A549 (cell line): ENCODE measurements at regions not wholly inside any gene's neighbourhood (a gene's known extent, or its start where the extent isn't known, plus 50 kb on each side); places are given as distances from the start of the nearest gene placed in this dataset.

Experiments used
- ATAC-seq, 2 experiments: fragments of 200-7000 bp in 1 of 2; fragments of >200 bp in 1 of 2; cut with Nextera tagmentation in 1 of 2; cut with Tn5 transposase in 1 of 2; 3 replicates each; pipeline versions ENCODE4 v1.8.0 to v1.9.1; 2018 to 2020; ENCODE audit warnings: mild to moderate bottlenecking in 1 of 2, moderate library complexity in 1 of 2
- CTCF ChIA-PET: fragments of 300-600 bp; sonication (Branson Sonifier 250); formaldehyde crosslinking; extraction: SDS; loops from one replicate; lab custom pipeline; 2021; ENCODE audit warnings: antibody characterized with exemption, inconsistent platforms; lab: Yijun Ruan, JAX
- POLR2A ChIA-PET: fragments of 350-600 bp; formaldehyde crosslinking; extraction: SDS; loops from one replicate; lab custom pipeline; 2021; ENCODE audit warnings: antibody characterized with exemption, inconsistent platforms; lab: Yijun Ruan, JAX
- DNase-seq, 2 experiments: peaks; one replicate each; pipeline versions ENCODE4 v3.0.0 to v3.0.0-alpha.2; 2011 to 2016; ENCODE audit warnings: low read depth in 1 of 2, low spot score in 1 of 2
- FAIRE-seq: peaks from 2 replicates; lab custom pipeline; 2011; peaks lifted over from hg19 to GRCh38; lab: Jason Lieb, UNC
- H3K27ac ChIP-seq, 2 experiments: fragments of >200 bp; sonication (Bioruptor Twin); formaldehyde crosslinking; 3 replicates each; pipeline ENCODE4 v1.5.1; 2016 to 2017
- H3K4me1 ChIP-seq: fragments of >200 bp; sonication (Bioruptor Twin); formaldehyde crosslinking; 3 replicates; pipeline ENCODE4 v1.6.1; 2016
- H3K4me2 ChIP-seq: fragments of >200 bp; sonication (Bioruptor Twin); formaldehyde crosslinking; 3 replicates; pipeline ENCODE4 v1.6.1; 2016
- H3K4me3 ChIP-seq: fragments of >200 bp; sonication (Bioruptor Twin); formaldehyde crosslinking; 3 replicates; pipeline ENCODE4 v1.5.1; 2016
- H3K9me3 ChIP-seq: fragments of >200 bp; sonication (Bioruptor Twin); formaldehyde crosslinking; 3 replicates; pipeline ENCODE4 v1.6.1; 2016
- BHLHE40 ChIP-seq: IDR thresholded peaks from 2 replicates; pipeline ENCODE4 v1.6.1; 2012; ENCODE audit warnings: low read depth, low read length, inconsistent platforms
- CBX8 ChIP-seq: fragments of 200-600 bp; sonication (generic); IDR thresholded peaks from 2 replicates; pipeline ENCODE4 v1.6.1; 2016
- CEBPB ChIP-seq, 2 experiments: fragments of >200 bp in 1 of 2; sonication (Bioruptor Twin) in 1 of 2; formaldehyde crosslinking in 1 of 2; IDR thresholded peaks; 2 replicates each; pipeline ENCODE4 v1.6.1; 2012 to 2016
- CHD2 ChIP-seq: fragments of 150-350 bp; IDR thresholded peaks from 2 replicates; pipeline ENCODE4 v1.6.1; 2014; ENCODE audit warnings: low read length; ENCODE audit not compliant: partially characterized antibody
- EHMT2 ChIP-seq: fragments of 200-600 bp; sonication (generic); IDR thresholded peaks from 2 replicates; pipeline ENCODE4 v1.6.1; 2016; ENCODE audit warnings: antibody characterized with exemption, low read depth, mild to moderate bottlenecking, moderate library complexity
- EP300 ChIP-seq, 2 experiments: fragments of >200 bp; sonication (Bioruptor Twin); formaldehyde crosslinking; IDR thresholded peaks; 2 replicates in 1 of 2; 3 replicates in 1 of 2; pipeline ENCODE4 v1.6.1; 2016 to 2017
- ESRRA ChIP-seq: fragments of 150-350 bp; IDR thresholded peaks from 2 replicates; pipeline ENCODE4 v1.6.1; 2014; ENCODE audit warnings: mild to moderate bottlenecking, low read length, borderline replicate concordance
- FOSB ChIP-seq: fragments of 250-450 bp; sonication (Bioruptor Pico); IDR thresholded peaks from 2 replicates; pipeline ENCODE4 v1.5.0; 2020; ENCODE audit warnings: mild to moderate bottlenecking, moderate library complexity
- FOSL2 ChIP-seq, 2 experiments: fragments of 450-650 bp in 1 of 2; fragments of >200 bp in 1 of 2; sonication (Bioruptor Twin) in 1 of 2; formaldehyde crosslinking; IDR thresholded peaks; 2 replicates each; pipeline versions ENCODE4 v1.5.0 to v1.6.1; 2016 to 2020; ENCODE audit warnings: mild to moderate bottlenecking in 1 of 2, moderate library complexity in 1 of 2
- GATA3 ChIP-seq: IDR thresholded peaks from 2 replicates; pipeline ENCODE4 v1.6.1; 2012; ENCODE audit warnings: borderline replicate concordance
- HDAC2 ChIP-seq: fragments of 200-600 bp; sonication (generic); IDR thresholded peaks from 2 replicates; pipeline ENCODE4 v1.6.1; 2016
- HEYL ChIP-seq: fragments of 250-450 bp; sonication (Bioruptor Pico); IDR thresholded peaks from 2 replicates; pipeline ENCODE4 v1.8.0; 2021; ENCODE audit warnings: mild to moderate bottlenecking, moderate library complexity
- HOXB13 ChIP-seq: fragments of 250-450 bp; sonication (Bioruptor Pico); IDR thresholded peaks from 2 replicates; pipeline ENCODE4 v1.5.0; 2020; ENCODE audit warnings: low read depth, mild to moderate bottlenecking, moderate library complexity
- KDM5A ChIP-seq: fragments of 200-600 bp; sonication (generic); IDR thresholded peaks from 2 replicates; pipeline ENCODE4 v1.6.1; 2016; ENCODE audit warnings: antibody characterized with exemption, mild to moderate bottlenecking
- MAFK ChIP-seq: fragments of 450-650 bp; IDR thresholded peaks from 2 replicates; pipeline ENCODE4 v1.6.1; 2014; ENCODE audit not compliant: partially characterized antibody
- NR3C1 ChIP-seq: fragments of >200 bp; sonication (Bioruptor Twin); formaldehyde crosslinking; IDR thresholded peaks from 3 replicates; pipeline ENCODE4 v1.6.1; 2017
- PHF8 ChIP-seq: fragments of 200-600 bp; sonication (generic); IDR thresholded peaks from 2 replicates; pipeline ENCODE4 v1.6.1; 2016; ENCODE audit warnings: low read depth, mild to moderate bottlenecking, antibody characterized with exemption, moderate library complexity, borderline replicate concordance
- POLR2A ChIP-seq: IDR thresholded peaks from 2 replicates; pipeline ENCODE4 v1.6.1; 2012; ENCODE audit warnings: mild to moderate bottlenecking, low read length
- RAD21 ChIP-seq, 2 experiments: fragments of >200 bp in 1 of 2; sonication (Bioruptor Twin) in 1 of 2; formaldehyde crosslinking in 1 of 2; IDR thresholded peaks in 1 of 2; conservative IDR thresholded peaks in 1 of 2; 2 replicates in 1 of 2; 3 replicates in 1 of 2; pipeline ENCODE4 v1.6.1; 2012 to 2018; ENCODE audit warnings: inconsistent platforms in 1 of 2
- RARB ChIP-seq: fragments of 250-450 bp; sonication (Bioruptor Pico); IDR thresholded peaks from 2 replicates; pipeline ENCODE4 v1.8.0; 2021; ENCODE audit warnings: mild to moderate bottlenecking, moderate library complexity
- RCOR1 ChIP-seq: fragments of 150-350 bp; IDR thresholded peaks from 2 replicates; pipeline ENCODE4 v1.6.1; 2014; ENCODE audit warnings: antibody characterized with exemption, low read length, low read depth
- RFX5 ChIP-seq: fragments of 450-650 bp; IDR thresholded peaks from 2 replicates; pipeline ENCODE4 v1.7.1; 2014; ENCODE audit warnings: antibody characterized with exemption, mild to moderate bottlenecking, moderate library complexity
- RNF2 ChIP-seq: fragments of 200-600 bp; sonication (generic); IDR thresholded peaks from 2 replicates; pipeline ENCODE4 v1.6.1; 2016; ENCODE audit warnings: low read depth, mild to moderate bottlenecking, antibody characterized with exemption, moderate library complexity, borderline replicate concordance
- SMC3 ChIP-seq: fragments of >200 bp; sonication (Bioruptor Twin); formaldehyde crosslinking; IDR thresholded peaks from 3 replicates; pipeline ENCODE4 v1.6.1; 2018; ENCODE audit warnings: inconsistent platforms
- SREBF2 ChIP-seq: fragments of 450-650 bp; IDR thresholded peaks from 2 replicates; pipeline ENCODE4 v1.6.1; 2014; ENCODE audit warnings: mild to moderate bottlenecking, moderate library complexity
- TP53 ChIP-seq: fragments of 250-450 bp; sonication (Bioruptor Pico); IDR thresholded peaks from 2 replicates; pipeline ENCODE4 v1.5.0; 2021; ENCODE audit warnings: mild to moderate bottlenecking, moderate library complexity
- ZC3H11A ChIP-seq: fragments of 450-650 bp; IDR thresholded peaks from 2 replicates; pipeline ENCODE4 v1.6.1; 2014; ENCODE audit warnings: antibody characterized with exemption, mild to moderate bottlenecking
- ZFP36 ChIP-seq: fragments of 450-650 bp; IDR thresholded peaks from 2 replicates; pipeline ENCODE4 v1.6.1; 2014; ENCODE audit warnings: borderline replicate concordance; ENCODE audit not compliant: partially characterized antibody
- ZNF302 ChIP-seq: fragments of 250-450 bp; sonication (Bioruptor Pico); IDR thresholded peaks from 2 replicates; pipeline ENCODE4 v1.9.0; 2021; ENCODE audit warnings: inconsistent platforms, mild to moderate bottlenecking, moderate library complexity
- ZSCAN20 ChIP-seq: fragments of 250-450 bp; sonication (Bioruptor Pico); IDR thresholded peaks from 2 replicates; pipeline ENCODE4 v1.8.0; 2022; ENCODE audit warnings: mild to moderate bottlenecking, moderate library complexity
- WGBS: methylation state at CpG from one replicate; pipeline ENCODE4 v1.1.6; 2017; ENCODE audit errors: missing lambda C conversion rate; 5-methylcytosine and 5-hydroxymethylcytosine counted together
- TF ChIP-seq, protein P1 (sequence below): fragments of 250-450 bp; sonication (Bioruptor Pico); IDR thresholded peaks from 2 replicates; pipeline ENCODE4 v1.5.0; 2020; ENCODE audit warnings: low read depth, mild to moderate bottlenecking, moderate library complexity
- TF ChIP-seq, protein P2 (sequence below): fragments of 150-350 bp; IDR thresholded peaks from 2 replicates; pipeline ENCODE4 v1.6.1; 2014; ENCODE audit warnings: low read depth, mild to moderate bottlenecking, low read length
- TF ChIP-seq, protein P3 (sequence below): fragments of >200 bp; sonication (Bioruptor Twin); formaldehyde crosslinking; IDR thresholded peaks from 3 replicates; pipeline ENCODE4 v1.6.1; 2016
- TF ChIP-seq, protein P4 (sequence below): fragments of 250-450 bp; sonication (Bioruptor Pico); IDR thresholded peaks from 2 replicates; pipeline ENCODE4 v1.5.0; 2021; ENCODE audit warnings: mild to moderate bottlenecking, moderate library complexity, borderline replicate concordance

DNA sequence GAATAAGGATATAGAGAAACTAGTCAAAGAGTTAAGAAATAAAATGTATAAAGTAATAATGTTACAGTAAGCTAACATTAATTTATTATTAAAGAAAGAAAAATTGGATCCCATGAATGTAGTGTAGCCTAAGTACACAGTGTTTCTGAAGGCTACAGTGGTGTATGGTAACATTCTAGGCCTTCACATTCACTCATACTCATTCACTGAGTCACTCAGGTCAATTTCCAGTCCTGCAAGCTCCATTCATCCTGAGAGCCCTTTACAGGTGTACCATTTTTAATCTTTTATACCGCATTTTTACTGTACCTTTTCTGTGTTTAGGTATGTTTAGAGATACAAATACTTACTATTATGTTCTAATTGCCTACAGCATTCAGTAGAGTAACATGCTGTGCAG lies 120.6 kb upstream of the AGA start:
- no peak overlapping the region for H3K4me3 ChIP-seq
- 14% methylated on average over 1 of the region's 1 CpG for WGBS
- CTCF ChIA-PET, result interaction anchor here (0.6 to 1.2 kb wide), 2 partner anchors 8 to 786 kb away, joined by 3 read pairs; no protein-coding TSS in a partner anchor
- TF ChIP-seq RCOR1, result no peak
- DNase-seq (no peak), FAIRE-seq (no peak), ATAC-seq (no peak)
- no peak overlapping the region for H3K4me2 ChIP-seq
- no peaks in the 10 kb centered on the region for H3K4me1 ChIP-seq
- H3K9me3 ChIP-seq, result no peaks in the 10 kb centered on the region
- POLR2A ChIA-PET, result no interaction called here
- H3K27ac ChIP-seq, result no peak overlapping the region

DNA sequence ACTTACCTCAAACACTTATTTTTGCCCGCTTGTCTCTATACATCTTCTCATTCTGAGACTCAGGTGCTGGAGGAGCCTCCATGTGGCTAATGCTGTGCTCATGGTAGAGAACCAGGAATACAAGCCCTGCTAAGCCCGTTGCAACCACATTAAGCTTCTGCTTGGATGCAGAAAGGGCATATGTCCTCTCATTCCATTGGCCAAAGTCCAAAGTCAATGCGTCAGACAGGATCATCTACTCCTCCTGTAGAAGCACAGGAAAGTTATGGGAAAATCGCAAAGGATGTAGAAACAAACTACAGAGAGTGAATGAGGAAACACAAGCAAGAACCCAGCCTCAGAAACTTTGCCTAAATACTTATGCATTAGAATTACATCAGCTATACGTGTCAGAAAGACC lies 124.5 kb upstream of the AGA start:
- H3K4me3 ChIP-seq, result no peak overlapping the region
- H3K4me2 ChIP-seq, result no peak overlapping the region
- POLR2A ChIA-PET, result no interaction called here
- CTCF ChIA-PET, result no interaction called here
- FAIRE-seq (no peak), DNase-seq (no peak), ATAC-seq (no peak)
- TF ChIP-seq ZNF302 (CRISPR knock-in tag) (no peak), CHD2 (no peak), PHF8 (no peak), KDM5A (no peak), BHLHE40 (no peak), RAD21 (conservative IDR thresholded peaks at IDR 0.05 in 1 of 2, IDR thresholded peaks at IDR 0.05 in 1 of 2) (no peak), HEYL (no peak)
- H3K27ac ChIP-seq, result no peak overlapping the region
- WGBS, result 44% methylated on average over 5 of the region's 5 CpGs
- no peaks in the 10 kb centered on the region for H3K4me1 ChIP-seq
- no peaks in the 10 kb centered on the region for H3K9me3 ChIP-seq

DNA sequence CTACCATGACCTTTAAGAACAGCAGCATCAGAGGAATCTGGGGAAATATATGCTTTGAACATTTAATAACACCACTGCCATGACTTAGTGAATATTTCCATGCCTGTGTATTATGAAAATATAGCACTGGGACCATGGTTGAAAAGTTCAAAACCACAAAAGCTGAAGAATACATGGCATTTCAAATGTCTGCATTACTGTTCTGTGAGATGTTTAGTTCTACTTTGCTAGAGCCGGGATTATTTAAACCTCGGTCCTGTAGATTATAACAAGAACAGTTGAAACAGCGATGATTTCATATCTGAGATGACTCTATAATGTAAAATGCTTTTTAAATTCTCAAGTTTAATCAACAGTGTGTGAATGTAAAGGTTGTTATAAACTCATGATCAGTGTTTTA lies 126.7 kb upstream of the AGA start:
- CTCF ChIA-PET, result interaction anchor here (0.9 kb wide), 1 partner anchor 10 kb away, joined by 3 read pairs; no protein-coding TSS in a partner anchor
- POLR2A ChIA-PET, result no interaction called here

DNA sequence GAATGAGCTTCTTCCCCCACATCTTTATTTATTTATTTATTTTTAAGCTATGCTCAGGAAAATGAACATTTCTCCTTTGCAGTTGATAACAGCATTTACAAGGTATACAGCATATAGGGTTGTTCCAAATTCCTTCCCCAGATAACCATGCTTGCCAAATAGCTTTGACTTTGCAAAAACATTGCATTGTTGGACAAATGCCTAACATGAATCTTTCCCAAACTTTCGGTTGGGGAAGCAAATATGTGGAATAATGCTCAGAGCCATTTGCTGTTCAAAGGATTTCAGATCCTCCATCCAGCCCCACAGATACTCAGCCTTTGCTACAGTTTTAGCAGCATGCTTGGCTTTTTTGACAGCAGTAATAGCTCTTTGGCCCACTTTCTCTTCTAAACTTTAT lies 127.2 kb upstream of the AGA start:
- Histone ChIP-seq H3K4me1 (peaks cover 11% of the 10 kb centered on the region), H3K4me3 (no peak overlapping the region), H3K27ac (no peak overlapping the region), H3K9me3 (no peaks in the 10 kb centered on the region), H3K4me2 (no peak overlapping the region)
- 86% methylated on average over 1 of the region's 1 CpG for WGBS
- ATAC-seq (no peak), FAIRE-seq (no peak), DNase-seq (no peak)
- no peak for TF ChIP-seq HOXB13 (CRISPR knock-in tag)
- TF ChIP-seq RCOR1, result no peak
- no peak for TF ChIP-seq RAD21 (conservative IDR thresholded peaks at IDR 0.05 in 1 of 2, IDR thresholded peaks at IDR 0.05 in 1 of 2)
- TF ChIP-seq, protein P1, sequence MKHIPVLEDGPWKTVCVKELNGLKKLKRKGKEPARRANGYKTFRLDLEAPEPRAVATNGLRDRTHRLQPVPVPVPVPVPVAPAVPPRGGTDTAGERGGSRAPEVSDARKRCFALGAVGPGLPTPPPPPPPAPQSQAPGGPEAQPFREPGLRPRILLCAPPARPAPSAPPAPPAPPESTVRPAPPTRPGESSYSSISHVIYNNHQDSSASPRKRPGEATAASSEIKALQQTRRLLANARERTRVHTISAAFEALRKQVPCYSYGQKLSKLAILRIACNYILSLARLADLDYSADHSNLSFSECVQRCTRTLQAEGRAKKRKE (CRISPR knock-in tag), result no peak
- TF ChIP-seq, protein P2, sequence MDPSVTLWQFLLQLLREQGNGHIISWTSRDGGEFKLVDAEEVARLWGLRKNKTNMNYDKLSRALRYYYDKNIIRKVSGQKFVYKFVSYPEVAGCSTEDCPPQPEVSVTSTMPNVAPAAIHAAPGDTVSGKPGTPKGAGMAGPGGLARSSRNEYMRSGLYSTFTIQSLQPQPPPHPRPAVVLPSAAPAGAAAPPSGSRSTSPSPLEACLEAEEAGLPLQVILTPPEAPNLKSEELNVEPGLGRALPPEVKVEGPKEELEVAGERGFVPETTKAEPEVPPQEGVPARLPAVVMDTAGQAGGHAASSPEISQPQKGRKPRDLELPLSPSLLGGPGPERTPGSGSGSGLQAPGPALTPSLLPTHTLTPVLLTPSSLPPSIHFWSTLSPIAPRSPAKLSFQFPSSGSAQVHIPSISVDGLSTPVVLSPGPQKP, result no peak
- TF ChIP-seq KDM5A, result no peak
- TF ChIP-seq SREBF2, result no peak
- TF ChIP-seq, protein P3, sequence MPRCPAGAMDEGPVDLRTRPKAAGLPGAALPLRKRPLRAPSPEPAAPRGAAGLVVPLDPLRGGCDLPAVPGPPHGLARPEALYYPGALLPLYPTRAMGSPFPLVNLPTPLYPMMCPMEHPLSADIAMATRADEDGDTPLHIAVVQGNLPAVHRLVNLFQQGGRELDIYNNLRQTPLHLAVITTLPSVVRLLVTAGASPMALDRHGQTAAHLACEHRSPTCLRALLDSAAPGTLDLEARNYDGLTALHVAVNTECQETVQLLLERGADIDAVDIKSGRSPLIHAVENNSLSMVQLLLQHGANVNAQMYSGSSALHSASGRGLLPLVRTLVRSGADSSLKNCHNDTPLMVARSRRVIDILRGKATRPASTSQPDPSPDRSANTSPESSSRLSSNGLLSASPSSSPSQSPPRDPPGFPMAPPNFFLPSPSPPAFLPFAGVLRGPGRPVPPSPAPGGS, result no peak
- TF ChIP-seq, protein P4, sequence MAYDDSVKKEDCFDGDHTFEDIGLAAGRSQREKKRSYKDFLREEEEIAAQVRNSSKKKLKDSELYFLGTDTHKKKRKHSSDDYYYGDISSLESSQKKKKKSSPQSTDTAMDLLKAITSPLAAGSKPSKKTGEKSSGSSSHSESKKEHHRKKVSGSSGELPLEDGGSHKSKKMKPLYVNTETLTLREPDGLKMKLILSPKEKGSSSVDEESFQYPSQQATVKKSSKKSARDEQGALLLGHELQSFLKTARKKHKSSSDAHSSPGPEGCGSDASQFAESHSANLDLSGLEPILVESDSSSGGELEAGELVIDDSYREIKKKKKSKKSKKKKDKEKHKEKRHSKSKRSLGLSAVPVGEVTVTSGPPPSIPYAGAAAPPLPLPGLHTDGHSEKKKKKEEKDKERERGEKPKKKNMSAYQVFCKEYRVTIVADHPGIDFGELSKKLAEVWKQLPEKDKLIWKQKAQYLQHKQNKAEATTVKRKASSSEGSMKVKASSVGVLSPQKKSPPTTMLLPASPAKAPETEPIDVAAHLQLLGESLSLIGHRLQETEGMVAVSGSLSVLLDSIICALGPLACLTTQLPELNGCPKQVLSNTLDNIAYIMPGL (CRISPR knock-in tag), result no peak
- TF ChIP-seq BHLHE40, result no peak
- no peak for TF ChIP-seq FOSL2 (IDR thresholded peaks at IDR 0.05)
- TF ChIP-seq FOSL2 (CRISPR knock-in tag; IDR thresholded peaks at IDR 0.05), result no peak
- no peak for TF ChIP-seq CBX8
- TF ChIP-seq MAFK, result no peak
- TF ChIP-seq POLR2A, result no peak
- no peak for TF ChIP-seq SMC3
- no peak for TF ChIP-seq ZC3H11A
- no peak for TF ChIP-seq EHMT2
- POLR2A ChIA-PET, result no interaction called here
- CTCF ChIA-PET, result interaction anchor here (0.9 kb wide), 1 partner anchor 10 kb away, joined by 3 read pairs; no protein-coding TSS in a partner anchor

More for the DNA sequence above, 126.7 kb upstream of the AGA start:
- Histone ChIP-seq H3K4me1 (peaks cover 6% of the 10 kb centered on the region; the same call in 2 of the 3 replicates), H3K4me3 (no peak overlapping the region), H3K27ac (no peak overlapping the region), H3K4me2 (no peak overlapping the region), H3K9me3 (no peaks in the 10 kb centered on the region)
- ATAC-seq, result no peak
- DNase-seq, result no peak
- no peak for TF ChIP-seq EP300 (IDR thresholded peaks at IDR 0.05)
- no peak for TF ChIP-seq RARB (CRISPR knock-in tag)
- no peak for TF ChIP-seq CEBPB (IDR thresholded peaks at IDR 0.05)
- TF ChIP-seq GATA3, result no peak
- TF ChIP-seq ZFP36, result no peak
- no peak for TF ChIP-seq TP53 (CRISPR knock-in tag)
- no peak for TF ChIP-seq FOSL2 (IDR thresholded peaks at IDR 0.05)
- no peak for TF ChIP-seq FOSL2 (CRISPR knock-in tag; IDR thresholded peaks at IDR 0.05)
- no peak for TF ChIP-seq RNF2
- no peak for TF ChIP-seq RFX5
- TF ChIP-seq HDAC2, result no peak
- no peak for TF ChIP-seq KDM5A
- no peak for TF ChIP-seq CHD2
- TF ChIP-seq SMC3, result no peak
- TF ChIP-seq ESRRA, result no peak
- no peak for TF ChIP-seq FOSB (CRISPR knock-in tag)
- no peak for TF ChIP-seq ZSCAN20 (CRISPR knock-in tag)
- no peak for TF ChIP-seq NR3C1
- no peak for FAIRE-seq
- WGBS, result 85% methylated on average over 3 of the region's 3 CpGs
